ENCODE measurements at regions not wholly inside any gene's neighbourhood (a gene's known extent, or its start where the extent isn't known, plus 50 kb on each side); places are given as distances from the start of the nearest gene placed in this dataset.

GRCh38 chr7:41887416-41887815 is 184.5 kb upstream of the INHBA start:
- no peaks in the 10 kb centered on the region for H3K27me3 ChIP-seq
- H3K9me3 ChIP-seq (ENCODE audit: low read depth), result no peaks in the 10 kb centered on the region
- H3K36me3 ChIP-seq, result no peaks in the 10 kb centered on the region
- H3K4me1 ChIP-seq (ENCODE audit: low read depth), result no peaks in the 10 kb centered on the region
- peak in 1 of 2 donors; percentile 53 for DNase-seq (ENCODE audit: low read depth in 1 of 2, low spot score in 1 of 2)
- H3K27ac ChIP-seq, result no peak overlapping the region
- no peak for TF ChIP-seq CTCF (IDR thresholded peaks at IDR 0.05; ENCODE audit: low read depth, low read length)
- H3K4me3 ChIP-seq, result no peak overlapping the region

DNA sequence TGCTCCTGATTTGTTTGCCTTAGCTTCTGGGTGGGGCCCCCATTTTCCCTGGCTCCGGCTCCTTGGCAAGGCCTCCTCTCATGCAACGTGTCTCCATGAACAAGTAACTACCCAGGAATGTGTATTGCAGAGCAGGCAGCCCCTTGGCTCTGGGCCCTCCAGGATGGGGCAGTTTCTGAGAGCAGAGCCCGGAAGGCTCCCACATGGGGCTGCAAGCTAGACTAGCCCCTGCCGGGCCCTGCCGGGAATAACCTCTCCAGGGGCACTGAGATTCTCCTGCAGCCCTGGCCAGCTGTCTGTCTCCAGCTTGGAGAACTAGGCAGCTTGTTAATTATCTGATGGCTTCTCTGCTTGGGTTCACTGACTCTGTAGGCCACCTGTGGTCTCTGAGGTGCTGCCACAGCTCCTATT is 184.0 kb upstream of the INHBA start:
- peak; percentile 52 for TF ChIP-seq CTCF (IDR thresholded peaks at IDR 0.05; ENCODE audit: low read depth, low read length)
- DNase-seq (ENCODE audit: low read depth in 1 of 2, low spot score in 1 of 2), result peak in 1 of 2 donors; percentile 95
- Histone ChIP-seq H3K36me3 (no peaks in the 10 kb centered on the region), H3K4me1 (ENCODE audit: low read depth) (no peaks in the 10 kb centered on the region), H3K27ac (no peak overlapping the region), H3K9me3 (ENCODE audit: low read depth) (no peaks in the 10 kb centered on the region), H3K27me3 (no peaks in the 10 kb centered on the region), H3K4me3 (no peak overlapping the region)

- no peak for TF ChIP-seq CTCF (IDR thresholded peaks at IDR 0.05; ENCODE audit: low read depth, low read length)
These were observed 183.5 kb upstream of the INHBA start for GRCh38 chr7:41886262-41886900.

DNA sequence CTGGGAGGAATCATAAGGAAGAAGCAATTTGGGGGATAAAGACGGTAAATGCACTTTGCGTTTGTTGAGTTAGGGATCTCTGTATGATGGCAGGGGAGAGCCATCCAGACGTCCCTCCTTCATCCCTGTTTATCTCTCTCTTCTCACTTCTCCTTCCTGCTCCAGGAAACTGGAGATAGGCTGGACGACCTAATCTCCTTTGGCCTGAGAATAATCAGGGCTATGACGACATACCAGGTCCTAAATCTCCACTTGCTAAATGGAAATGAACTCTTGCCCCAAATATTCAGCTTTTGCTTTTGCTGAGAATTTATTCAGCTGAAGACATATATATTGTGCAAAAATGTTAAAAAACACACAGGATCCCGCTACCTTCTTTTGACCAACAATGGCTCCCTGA is 182.9 kb upstream of the INHBA start:
- TF ChIP-seq CTCF (IDR thresholded peaks at IDR 0.05; ENCODE audit: low read depth, low read length), result no peak
- H3K4me1 ChIP-seq (ENCODE audit: low read depth), result no peaks in the 10 kb centered on the region
- H3K4me3 ChIP-seq, result no peak overlapping the region
- no peaks in the 10 kb centered on the region for H3K9me3 ChIP-seq (ENCODE audit: low read depth)
- DNase-seq (ENCODE audit: low read depth in 1 of 2, low spot score in 1 of 2), result peak in 1 of 2 donors; percentile 58
- H3K36me3 ChIP-seq, result no peaks in the 10 kb centered on the region
- H3K27me3 ChIP-seq, result no peaks in the 10 kb centered on the region
- no peak overlapping the region for H3K27ac ChIP-seq

More at GRCh38 chr7:41886262-41886900, 183.5 kb upstream of the INHBA start:
- Histone ChIP-seq H3K27ac (no peak overlapping the region), H3K4me3 (no peak overlapping the region), H3K9me3 (ENCODE audit: low read depth) (no peaks in the 10 kb centered on the region), H3K27me3 (no peaks in the 10 kb centered on the region), H3K4me1 (ENCODE audit: low read depth) (no peaks in the 10 kb centered on the region), H3K36me3 (no peaks in the 10 kb centered on the region)
- peak in 1 of 2 donors; percentile 82 for DNase-seq (ENCODE audit: low read depth in 1 of 2, low spot score in 1 of 2)

- peaks cover 3% of the 10 kb centered on the region for H3K4me1 ChIP-seq (ENCODE audit: low read depth)
- no peak for TF ChIP-seq CTCF (IDR thresholded peaks at IDR 0.05; ENCODE audit: low read depth, low read length)
- no peaks in the 10 kb centered on the region for H3K36me3 ChIP-seq
- H3K27ac ChIP-seq, result no peak overlapping the region
- peak in 1 of 2 donors; percentile 34 for DNase-seq (ENCODE audit: low read depth in 1 of 2, low spot score in 1 of 2)
- no peak overlapping the region for H3K4me3 ChIP-seq
- H3K27me3 ChIP-seq, result no peaks in the 10 kb centered on the region
- H3K9me3 ChIP-seq (ENCODE audit: low read depth), result no peaks in the 10 kb centered on the region
These were observed 182.2 kb upstream of the INHBA start for GRCh38 chr7:41885078-41885477.

Measured in cardiac muscle cell (in vitro differentiated cells and primary cell).